Lung (tissue), 11 donors: ENCODE measurements at regions not wholly inside any gene's neighbourhood (a gene's known extent, or its start where the extent isn't known, plus 50 kb on each side); places are given as distances from the start of the nearest gene placed in this dataset.
A peak's percentile ranks its signal among the peaks of the same experiment; 100 is the strongest.

ENCODE experiments used
- ATAC-seq: fragments of 200-7000 bp; cut with Tn5 transposase; one replicate; pipeline ENCODE4 v1.9.1; 2020; ENCODE audit warnings: moderate number of reproducible peaks; ENCODE audit not compliant: insufficient read depth, low FRiP score
- DNase-seq, 3 donors: peaks; one replicate each; pipeline ENCODE4 v3.0.0-alpha.2; 2013 to 2017
- H3K27ac ChIP-seq, 2 donors: one replicate each; pipeline ENCODE4 v1.5.1; 2013; ENCODE audit warnings: mild to moderate bottlenecking in 2 of 2, moderate library complexity in 2 of 2, control low read depth in 1 of 2, inconsistent platforms in 1 of 2, low read depth in 1 of 2, low read length in 1 of 2
- H3K27me3 ChIP-seq, 3 donors: one replicate each; pipeline ENCODE4 v1.5.1; 2013; ENCODE audit warnings: low read length in 2 of 3; ENCODE audit not compliant: control insufficient read depth in 3 of 3, insufficient read depth in 3 of 3
- H3K36me3 ChIP-seq, 4 donors: one replicate each; pipeline ENCODE4 v1.5.1; 2013; ENCODE audit warnings: low read length in 4 of 4, mild to moderate bottlenecking in 1 of 4, moderate library complexity in 1 of 4; ENCODE audit not compliant: control insufficient read depth in 4 of 4, insufficient read depth in 4 of 4
- H3K4me1 ChIP-seq, 5 donors: one replicate each; pipeline ENCODE4 v1.5.1; 2013; ENCODE audit warnings: low read length in 5 of 5, mild to moderate bottlenecking in 2 of 5, moderate library complexity in 1 of 5; ENCODE audit not compliant: control insufficient read depth in 5 of 5, insufficient read depth in 5 of 5
- H3K4me3 ChIP-seq: one replicate; pipeline ENCODE4 v1.5.1; 2013; ENCODE audit warnings: mild to moderate bottlenecking, control low read depth, moderate library complexity
- H3K9ac ChIP-seq, 2 donors: one replicate each; pipeline ENCODE4 v1.5.1; 2013; ENCODE audit warnings: low read length in 2 of 2, control low read depth in 1 of 2; ENCODE audit not compliant: insufficient read depth in 1 of 2
- H3K9me3 ChIP-seq, 4 donors: one replicate each; pipeline ENCODE4 v1.5.1; 2013; ENCODE audit warnings: low read length in 3 of 4, mild to moderate bottlenecking in 1 of 4, moderate library complexity in 1 of 4; ENCODE audit not compliant: control insufficient read depth in 4 of 4, insufficient read depth in 3 of 4
- WGBS, 2 donors: extraction: QIAGEN DNeasy Blood & Tissue Kit; methylation state at CpG; one replicate each; pipeline ENCODE4 v1.1.7; 2013; 5-methylcytosine and 5-hydroxymethylcytosine counted together
- TF ChIP-seq, protein P1 (sequence below): IDR thresholded peaks from 2 replicates; pipeline ENCODE4 v1.5.1; 2012; ENCODE audit warnings: mild to moderate bottlenecking; ENCODE audit errors: control extremely low read depth, extremely low read depth
- donor health status: control.
- donor health status: control.
- donor health status: Bipolar disorder and iron deficiency.
- donor health status: healthy.
- donor health status: DM: yes; HTN: yes; CAD: no.

DNA sequence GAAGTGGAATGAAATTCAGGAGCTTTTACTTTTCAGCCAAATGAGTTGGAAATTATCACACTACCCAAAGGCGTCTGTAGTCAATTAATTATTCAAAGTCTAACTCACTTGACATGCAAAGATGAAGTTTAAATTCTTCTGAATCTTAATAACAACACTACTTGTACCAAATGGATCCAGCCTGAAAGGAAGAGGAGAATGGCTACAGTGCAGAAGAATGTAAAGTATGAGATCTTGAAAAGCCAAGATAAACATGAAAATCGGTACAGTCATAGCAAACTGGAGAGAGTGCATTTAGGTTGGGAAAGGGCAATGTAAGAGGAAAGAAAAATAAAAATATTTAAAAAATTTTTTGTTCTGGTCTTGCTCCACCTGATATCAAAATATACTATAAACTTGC is 195.5 kb downstream of the SIM1 start:
- Histone ChIP-seq H3K4me1 (no peaks in the 10 kb centered on the region), H3K9me3 (no peaks in the 10 kb centered on the region), H3K4me3 (no peak overlapping the region), H3K9ac (no peak overlapping the region), H3K36me3 (no peaks in the 10 kb centered on the region), H3K27ac (no peak overlapping the region), H3K27me3 (no peaks in the 10 kb centered on the region)
- WGBS, 2 donors, result 45 to 74% methylated on average over 2 of the region's 2 CpGs
- DNase-seq, result peak in 1 of 3 donors; percentile 4
- TF ChIP-seq, protein P1, sequence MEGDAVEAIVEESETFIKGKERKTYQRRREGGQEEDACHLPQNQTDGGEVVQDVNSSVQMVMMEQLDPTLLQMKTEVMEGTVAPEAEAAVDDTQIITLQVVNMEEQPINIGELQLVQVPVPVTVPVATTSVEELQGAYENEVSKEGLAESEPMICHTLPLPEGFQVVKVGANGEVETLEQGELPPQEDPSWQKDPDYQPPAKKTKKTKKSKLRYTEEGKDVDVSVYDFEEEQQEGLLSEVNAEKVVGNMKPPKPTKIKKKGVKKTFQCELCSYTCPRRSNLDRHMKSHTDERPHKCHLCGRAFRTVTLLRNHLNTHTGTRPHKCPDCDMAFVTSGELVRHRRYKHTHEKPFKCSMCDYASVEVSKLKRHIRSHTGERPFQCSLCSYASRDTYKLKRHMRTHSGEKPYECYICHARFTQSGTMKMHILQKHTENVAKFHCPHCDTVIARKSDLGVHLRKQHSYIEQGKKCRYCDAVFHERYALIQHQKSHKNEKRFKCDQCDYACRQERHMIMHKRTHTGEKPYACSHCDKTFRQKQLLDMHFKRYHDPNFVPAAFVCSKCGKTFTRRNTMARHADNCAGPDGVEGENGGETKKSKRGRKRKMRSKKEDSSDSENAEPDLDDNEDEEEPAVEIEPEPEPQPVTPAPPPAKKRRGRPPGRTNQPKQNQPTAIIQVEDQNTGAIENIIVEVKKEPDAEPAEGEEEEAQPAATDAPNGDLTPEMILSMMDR, result no peak
- ATAC-seq, result no peak

DNA sequence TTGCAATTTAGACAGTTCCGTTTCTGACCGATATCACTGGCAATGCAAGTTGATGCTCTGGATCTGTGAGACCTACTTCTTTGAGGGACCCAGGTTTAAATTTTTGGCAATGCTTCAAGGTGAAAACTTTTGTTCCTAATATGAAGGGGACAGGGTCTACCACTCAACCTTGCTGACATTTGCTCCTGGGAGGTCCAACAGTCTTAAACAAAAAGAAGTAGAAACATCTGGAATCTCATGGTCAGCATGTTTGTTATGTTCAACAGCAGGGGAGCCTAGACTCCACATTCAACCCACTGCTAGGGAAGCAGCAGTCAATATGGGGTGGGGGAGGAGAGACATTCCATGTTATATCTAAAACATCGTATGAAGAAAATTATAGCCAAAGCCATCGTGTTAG is 196.4 kb downstream of the SIM1 start:
- DNase-seq, result no peak
- WGBS, 2 donors, result 93 to 94% methylated on average over 4 of the region's 4 CpGs
- ATAC-seq, result no peak
- Histone ChIP-seq H3K4me3 (no peak overlapping the region), H3K9ac (no peak overlapping the region), H3K4me1 (no peaks in the 10 kb centered on the region), H3K9me3 (no peaks in the 10 kb centered on the region), H3K36me3 (no peaks in the 10 kb centered on the region), H3K27me3 (no peaks in the 10 kb centered on the region), H3K27ac (no peak overlapping the region)
- TF ChIP-seq, protein P1, result no peak

GRCh38 chr6:100267721-100268123 is 197.0 kb downstream of the SIM1 start:
- Histone ChIP-seq H3K27me3 (no peaks in the 10 kb centered on the region), H3K36me3 (no peaks in the 10 kb centered on the region), H3K9me3 (no peaks in the 10 kb centered on the region), H3K27ac (no peak overlapping the region), H3K4me1 (no peaks in the 10 kb centered on the region), H3K9ac (no peak overlapping the region), H3K4me3 (no peak overlapping the region)
- ATAC-seq (no peak), DNase-seq (no peak)
- TF ChIP-seq, protein P1, result no peak
- 86 to 87% methylated on average over 1 of the region's 1 CpG for WGBS, 2 donors
